ENCODE measurements at regions not wholly inside any gene's neighbourhood (a gene's known extent, or its start where the extent isn't known, plus 50 kb on each side); places are given as distances from the start of the nearest gene placed in this dataset.

GRCh38 chr6:112764377-112764776 lies 417.2 kb downstream of the RFPL4B start:
- Histone ChIP-seq H4K91ac (ENCODE audit: low read length) (no peak overlapping the region), H3K27ac (ENCODE audit: low read length, poor library complexity, severe bottlenecking) (no peak overlapping the region), H3K18ac (ENCODE audit: low read depth in 1 of 2, low read length in 2 of 2) (no peak overlapping the region), H3K4me1 (ENCODE audit: control insufficient read depth, insufficient read depth, low read depth, low read length) (no peaks in the 10 kb centered on the region), H3K36me3 (ENCODE audit: control insufficient read depth in 1 of 2, insufficient read depth in 2 of 2, low read depth in 1 of 2, low read length in 2 of 2) (no peaks in the 10 kb centered on the region), H3K79me1 (replicated peaks; ENCODE audit: low read length, poor library complexity, severe bottlenecking) (no peaks in the 10 kb centered on the region), H3K9me3 (ENCODE audit: control insufficient read depth, low read length) (peaks cover 12% of the 10 kb centered on the region), H2AK5ac (ENCODE audit: low read length, severe bottlenecking) (no peak overlapping the region), H3K4me3 (ENCODE audit: insufficient read depth in 1 of 2, low read depth in 1 of 2, low read length in 2 of 2) (no peak overlapping the region), H2BK5ac (ENCODE audit: low read depth, low read length, poor library complexity, severe bottlenecking) (no peak overlapping the region), H3K4ac (ENCODE audit: low read depth in 1 of 2, low read length in 2 of 2) (no peak overlapping the region), H2BK12ac (ENCODE audit: low read length in 2 of 2) (no peak overlapping the region), H3K9ac (ENCODE audit: low read length) (no peak overlapping the region), H3K4me2 (ENCODE audit: low read length, poor library complexity, severe bottlenecking) (no peak overlapping the region), H3K14ac (ENCODE audit: low read length in 2 of 2) (no peak overlapping the region), H3K23ac (ENCODE audit: low read length in 2 of 2) (no peak overlapping the region), H3K27me3 (ENCODE audit: control insufficient read depth in 1 of 2, insufficient read depth in 1 of 2, low read length in 2 of 2) (no peaks in the 10 kb centered on the region), H2BK120ac (ENCODE audit: low read depth, low read length) (no peak overlapping the region), H4K8ac (ENCODE audit: low read length) (no peak overlapping the region), H2BK15ac (ENCODE audit: low read depth, poor library complexity, severe bottlenecking) (no peak overlapping the region), H2AFZ (ENCODE audit: low read depth, low read length) (no peak overlapping the region)
- 89% methylated on average over 2 of the region's 2 CpGs for WGBS
- no peak for DNase-seq

GRCh38 chr6:112770308-112770707 lies 423.2 kb downstream of the RFPL4B start:
- peaks cover 3% of the 10 kb centered on the region for H3K9me3 ChIP-seq (ENCODE audit: control insufficient read depth, low read length)
- H3K27me3 ChIP-seq (ENCODE audit: control insufficient read depth in 1 of 2, insufficient read depth in 1 of 2, low read length in 2 of 2) = no peaks in the 10 kb centered on the region
- no peak overlapping the region for H3K23ac ChIP-seq (ENCODE audit: low read length in 2 of 2)
- H2AK5ac ChIP-seq (ENCODE audit: low read length, severe bottlenecking) = no peak overlapping the region
- H3K36me3 ChIP-seq (ENCODE audit: control insufficient read depth in 1 of 2, insufficient read depth in 2 of 2, low read depth in 1 of 2, low read length in 2 of 2) = no peaks in the 10 kb centered on the region
- no peak overlapping the region for H4K8ac ChIP-seq (ENCODE audit: low read length)
- WGBS = 38% methylated on average over 2 of the region's 2 CpGs
- H2AFZ ChIP-seq (ENCODE audit: low read depth, low read length) = no peak overlapping the region
- no peak overlapping the region for H2BK5ac ChIP-seq (ENCODE audit: low read depth, low read length, poor library complexity, severe bottlenecking)
- no peak overlapping the region for H2BK12ac ChIP-seq (ENCODE audit: low read length in 2 of 2)
- H3K4me1 ChIP-seq (ENCODE audit: control insufficient read depth, insufficient read depth, low read depth, low read length) = no peaks in the 10 kb centered on the region
- no peak overlapping the region for H3K4me2 ChIP-seq (ENCODE audit: low read length, poor library complexity, severe bottlenecking)
- H4K91ac ChIP-seq (ENCODE audit: low read length) = no peak overlapping the region
- H3K79me1 ChIP-seq (replicated peaks; ENCODE audit: low read length, poor library complexity, severe bottlenecking) = no peaks in the 10 kb centered on the region
- no peak overlapping the region for H3K14ac ChIP-seq (ENCODE audit: low read length in 2 of 2)
- H3K18ac ChIP-seq (ENCODE audit: low read depth in 1 of 2, low read length in 2 of 2) = no peak overlapping the region
- H3K27ac ChIP-seq (ENCODE audit: low read length, poor library complexity, severe bottlenecking) = no peak overlapping the region
- H2BK15ac ChIP-seq (ENCODE audit: low read depth, poor library complexity, severe bottlenecking) = no peak overlapping the region
- no peak overlapping the region for H3K4ac ChIP-seq (ENCODE audit: low read depth in 1 of 2, low read length in 2 of 2)
- DNase-seq = no peak
- H3K9ac ChIP-seq (ENCODE audit: low read length) = no peak overlapping the region
- H2BK120ac ChIP-seq (ENCODE audit: low read depth, low read length) = no peak overlapping the region
- no peak overlapping the region for H3K4me3 ChIP-seq (ENCODE audit: insufficient read depth in 1 of 2, low read depth in 1 of 2, low read length in 2 of 2)

- H4K8ac ChIP-seq (ENCODE audit: low read length) = no peak overlapping the region
- no peak overlapping the region for H3K14ac ChIP-seq (ENCODE audit: low read length in 2 of 2)
- no peak overlapping the region for H3K18ac ChIP-seq (ENCODE audit: low read depth in 1 of 2, low read length in 2 of 2)
- no peaks in the 10 kb centered on the region for H3K36me3 ChIP-seq (ENCODE audit: control insufficient read depth in 1 of 2, insufficient read depth in 2 of 2, low read depth in 1 of 2, low read length in 2 of 2)
- H3K9me3 ChIP-seq (ENCODE audit: control insufficient read depth, low read length) = no peaks in the 10 kb centered on the region
- no peak overlapping the region for H2AK5ac ChIP-seq (ENCODE audit: low read length, severe bottlenecking)
- H3K79me1 ChIP-seq (replicated peaks; ENCODE audit: low read length, poor library complexity, severe bottlenecking) = no peaks in the 10 kb centered on the region
- no peak overlapping the region for H2BK120ac ChIP-seq (ENCODE audit: low read depth, low read length)
- no peak overlapping the region for H3K9ac ChIP-seq (ENCODE audit: low read length)
- no peak overlapping the region for H4K91ac ChIP-seq (ENCODE audit: low read length)
- WGBS = 0% methylated on average over 1 of the region's 1 CpG
- H3K27me3 ChIP-seq (ENCODE audit: control insufficient read depth in 1 of 2, insufficient read depth in 1 of 2, low read length in 2 of 2) = no peaks in the 10 kb centered on the region
- no peak for DNase-seq
- no peaks in the 10 kb centered on the region for H3K4me1 ChIP-seq (ENCODE audit: control insufficient read depth, insufficient read depth, low read depth, low read length)
- H3K4me3 ChIP-seq (ENCODE audit: insufficient read depth in 1 of 2, low read depth in 1 of 2, low read length in 2 of 2) = no peak overlapping the region
- no peak overlapping the region for H3K27ac ChIP-seq (ENCODE audit: low read length, poor library complexity, severe bottlenecking)
- no peak overlapping the region for H3K23ac ChIP-seq (ENCODE audit: low read length in 2 of 2)
- no peak overlapping the region for H2AFZ ChIP-seq (ENCODE audit: low read depth, low read length)
- H3K4ac ChIP-seq (ENCODE audit: low read depth in 1 of 2, low read length in 2 of 2) = no peak overlapping the region
- H2BK15ac ChIP-seq (ENCODE audit: low read depth, poor library complexity, severe bottlenecking) = no peak overlapping the region
- no peak overlapping the region for H2BK5ac ChIP-seq (ENCODE audit: low read depth, low read length, poor library complexity, severe bottlenecking)
- no peak overlapping the region for H2BK12ac ChIP-seq (ENCODE audit: low read length in 2 of 2)
- H3K4me2 ChIP-seq (ENCODE audit: low read length, poor library complexity, severe bottlenecking) = no peak overlapping the region
Observed at GRCh38 chr6:112773187-112773586, 426.1 kb downstream of the RFPL4B start.

- Histone ChIP-seq H2BK120ac (ENCODE audit: low read depth, low read length) (no peak overlapping the region), H3K36me3 (ENCODE audit: control insufficient read depth in 1 of 2, insufficient read depth in 2 of 2, low read depth in 1 of 2, low read length in 2 of 2) (no peaks in the 10 kb centered on the region), H3K9ac (ENCODE audit: low read length) (no peak overlapping the region), H2BK15ac (ENCODE audit: low read depth, poor library complexity, severe bottlenecking) (no peak overlapping the region), H2BK5ac (ENCODE audit: low read depth, low read length, poor library complexity, severe bottlenecking) (no peak overlapping the region), H3K18ac (ENCODE audit: low read depth in 1 of 2, low read length in 2 of 2) (no peak overlapping the region), H2BK12ac (ENCODE audit: low read length in 2 of 2) (no peak overlapping the region), H3K27ac (ENCODE audit: low read length, poor library complexity, severe bottlenecking) (no peak overlapping the region), H3K9me3 (ENCODE audit: control insufficient read depth, low read length) (no peaks in the 10 kb centered on the region), H3K14ac (ENCODE audit: low read length in 2 of 2) (no peak overlapping the region), H3K27me3 (ENCODE audit: control insufficient read depth in 1 of 2, insufficient read depth in 1 of 2, low read length in 2 of 2) (no peaks in the 10 kb centered on the region), H3K4ac (ENCODE audit: low read depth in 1 of 2, low read length in 2 of 2) (no peak overlapping the region), H3K4me1 (ENCODE audit: control insufficient read depth, insufficient read depth, low read depth, low read length) (no peaks in the 10 kb centered on the region), H3K4me3 (ENCODE audit: insufficient read depth in 1 of 2, low read depth in 1 of 2, low read length in 2 of 2) (no peak overlapping the region), H3K79me1 (replicated peaks; ENCODE audit: low read length, poor library complexity, severe bottlenecking) (no peaks in the 10 kb centered on the region), H3K23ac (ENCODE audit: low read length in 2 of 2) (no peak overlapping the region), H4K8ac (ENCODE audit: low read length) (no peak overlapping the region), H2AFZ (ENCODE audit: low read depth, low read length) (no peak overlapping the region), H4K91ac (ENCODE audit: low read length) (no peak overlapping the region), H2AK5ac (ENCODE audit: low read length, severe bottlenecking) (no peak overlapping the region), H3K4me2 (ENCODE audit: low read length, poor library complexity, severe bottlenecking) (no peak overlapping the region)
- DNase-seq = no peak
- WGBS = 94% methylated on average over 4 of the region's 4 CpGs
Observed at GRCh38 chr6:112774319-112774718, 427.2 kb downstream of the RFPL4B start.

Data from mesenchymal stem cell (in vitro differentiated cells and primary cell).